ENCODE measurements at regions not wholly inside any gene's neighbourhood (a gene's known extent, or its start where the extent isn't known, plus 50 kb on each side); places are given as distances from the start of the nearest gene placed in this dataset.

DNA sequence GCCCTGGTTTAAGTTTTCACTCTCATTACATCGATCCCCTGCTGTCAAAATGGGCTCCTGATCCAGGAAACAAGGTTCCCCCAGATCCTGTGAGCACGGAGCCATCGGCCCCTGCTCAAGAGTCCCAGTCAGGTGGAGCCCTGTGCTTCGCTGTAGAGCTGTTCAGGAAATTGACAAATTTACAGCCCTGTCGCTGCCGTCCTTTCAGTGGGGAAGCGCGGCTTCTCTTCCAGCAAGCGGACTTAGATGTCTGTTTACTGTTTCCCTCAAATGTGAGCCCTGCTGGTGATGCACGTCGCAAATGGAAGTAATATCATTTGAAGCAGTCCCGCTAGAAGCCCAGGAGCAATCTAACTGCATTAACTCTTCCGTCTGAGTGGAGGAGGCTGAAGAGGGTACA, 760.9 kb upstream of the WWC1 start:
- Histone ChIP-seq H3K4me1 (ENCODE audit: control insufficient read depth in 2 of 2, insufficient read depth in 2 of 2, low read length in 2 of 2) (no peaks in the 10 kb centered on the region), H3K4me3 (ENCODE audit: control extremely low read depth in 1 of 5, extremely low read depth in 1 of 5, insufficient read depth in 1 of 5, low read depth in 2 of 5, low read length in 4 of 5) (no peak overlapping the region), H4K20me1 (ENCODE audit: control insufficient read depth, insufficient read depth, low read length, poor library complexity, severe bottlenecking) (no peaks in the 10 kb centered on the region), H3K79me2 (ENCODE audit: control insufficient read depth, insufficient read depth, low read length) (no peaks in the 10 kb centered on the region), H2AFZ (ENCODE audit: insufficient read depth, low read depth, low read length, poor library complexity, severe bottlenecking) (no peak overlapping the region), H3K9me3 (ENCODE audit: control extremely low read depth in 1 of 3, control insufficient read depth in 2 of 3, insufficient read depth in 1 of 3, low read length in 2 of 3) (no peaks in the 10 kb centered on the region), H3K27ac (ENCODE audit: low read length in 2 of 2) (no peak overlapping the region), H3K9ac (ENCODE audit: low read length) (no peak overlapping the region), H3K4me2 (replicated peaks; ENCODE audit: low read depth, low read length, poor library complexity, severe bottlenecking) (no peak overlapping the region), H3K27me3 (replicated peaks in 1 of 4; ENCODE audit: control extremely low read depth in 1 of 4, control insufficient read depth in 3 of 4, insufficient read depth in 4 of 4, low read length in 3 of 4) (no peaks in the 10 kb centered on the region), H3K36me3 (replicated peaks in 1 of 2; ENCODE audit: control extremely low read depth in 1 of 2, control insufficient read depth in 1 of 2, extremely low read depth in 1 of 2, insufficient read depth in 2 of 2, low read length in 1 of 2) (no peaks in the 10 kb centered on the region)
- Mint-ChIP-seq H3K9me3 (ENCODE audit: insufficient read depth) (peaks cover 3% of the 10 kb centered on the region), H3K4me1 (no peaks in the 10 kb centered on the region), H3K27me3 (no peaks in the 10 kb centered on the region), H3K4me3 (no peak overlapping the region), H3K27ac (no peak overlapping the region)
- intact Hi-C loops (cut with micrococcal nuclease), result no loop called here
- 46% methylated on average over 10 of the region's 13 CpGs for WGBS (ENCODE audit: insufficient coverage)
- TF ChIP-seq, protein P1, sequence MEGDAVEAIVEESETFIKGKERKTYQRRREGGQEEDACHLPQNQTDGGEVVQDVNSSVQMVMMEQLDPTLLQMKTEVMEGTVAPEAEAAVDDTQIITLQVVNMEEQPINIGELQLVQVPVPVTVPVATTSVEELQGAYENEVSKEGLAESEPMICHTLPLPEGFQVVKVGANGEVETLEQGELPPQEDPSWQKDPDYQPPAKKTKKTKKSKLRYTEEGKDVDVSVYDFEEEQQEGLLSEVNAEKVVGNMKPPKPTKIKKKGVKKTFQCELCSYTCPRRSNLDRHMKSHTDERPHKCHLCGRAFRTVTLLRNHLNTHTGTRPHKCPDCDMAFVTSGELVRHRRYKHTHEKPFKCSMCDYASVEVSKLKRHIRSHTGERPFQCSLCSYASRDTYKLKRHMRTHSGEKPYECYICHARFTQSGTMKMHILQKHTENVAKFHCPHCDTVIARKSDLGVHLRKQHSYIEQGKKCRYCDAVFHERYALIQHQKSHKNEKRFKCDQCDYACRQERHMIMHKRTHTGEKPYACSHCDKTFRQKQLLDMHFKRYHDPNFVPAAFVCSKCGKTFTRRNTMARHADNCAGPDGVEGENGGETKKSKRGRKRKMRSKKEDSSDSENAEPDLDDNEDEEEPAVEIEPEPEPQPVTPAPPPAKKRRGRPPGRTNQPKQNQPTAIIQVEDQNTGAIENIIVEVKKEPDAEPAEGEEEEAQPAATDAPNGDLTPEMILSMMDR (IDR thresholded peaks at IDR 0.05), result no peak
- no peak for TF ChIP-seq EZH2 (IDR thresholded peaks at IDR 0.05; ENCODE audit: borderline replicate concordance, insufficient read depth, low read depth, low read length, poor library complexity, severe bottlenecking)
- ATAC-seq (ENCODE audit: low read depth) (no peak), DNase-seq (no peak)
- CTCF ChIA-PET, result no interaction called here
- POLR2A ChIA-PET, result no interaction called here

DNA sequence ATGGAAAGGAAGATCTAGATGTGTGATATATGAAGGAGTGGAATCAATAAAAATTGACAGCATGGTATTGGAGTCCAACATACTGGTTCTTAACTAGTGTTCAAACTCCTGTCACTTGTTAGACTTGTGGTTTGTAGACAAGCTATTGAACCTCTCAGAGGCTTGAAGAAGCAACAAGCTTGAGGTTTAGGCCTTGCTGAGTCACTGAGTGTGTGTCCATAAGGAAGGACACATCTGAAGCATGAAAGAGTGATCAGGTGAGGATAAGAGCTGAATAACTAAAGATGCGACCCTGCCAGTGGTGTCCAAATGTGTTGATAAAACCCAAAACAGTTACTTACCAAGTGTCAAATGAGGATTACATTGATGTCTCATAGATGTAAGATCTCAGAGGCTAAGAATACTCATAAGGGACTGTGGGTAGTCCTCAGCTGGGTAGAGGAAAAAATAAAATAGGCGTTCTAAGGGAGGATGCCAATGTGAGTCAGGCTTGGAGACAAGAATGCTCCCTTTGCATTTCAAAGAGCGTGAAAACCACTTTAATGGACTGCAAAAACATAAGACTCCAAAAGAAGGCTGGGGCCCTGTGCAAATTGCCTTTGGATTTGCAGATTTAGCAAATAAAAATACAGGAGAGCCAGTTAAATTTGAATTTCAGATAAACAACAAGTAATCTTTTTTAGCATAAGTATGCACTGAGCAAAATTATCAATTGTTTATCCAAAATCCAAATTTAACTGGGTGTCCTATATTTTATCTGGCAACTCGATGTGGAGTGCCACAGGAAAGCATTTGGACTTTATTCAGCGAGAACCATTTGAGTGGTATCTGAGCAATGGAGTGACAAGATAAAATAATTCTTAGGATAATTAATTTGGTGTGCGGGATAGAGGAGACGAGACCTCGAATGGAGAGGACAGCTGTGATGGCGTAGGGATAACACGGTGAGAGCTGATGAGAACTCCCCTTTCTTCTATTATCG, 757.3 kb upstream of the WWC1 start:
- H3K27me3 Mint-ChIP-seq, result no peaks in the 10 kb centered on the region
- no peaks in the 10 kb centered on the region for H3K79me2 ChIP-seq (ENCODE audit: control insufficient read depth, insufficient read depth, low read length)
- H3K27ac ChIP-seq (ENCODE audit: low read length in 2 of 2), result no peak overlapping the region
- ATAC-seq (ENCODE audit: low read depth) (no peak), DNase-seq (no peak)
- peaks cover 6% of the 10 kb centered on the region for H3K9me3 Mint-ChIP-seq (ENCODE audit: insufficient read depth)
- H3K27me3 ChIP-seq (replicated peaks in 1 of 4; ENCODE audit: control extremely low read depth in 1 of 4, control insufficient read depth in 3 of 4, insufficient read depth in 4 of 4, low read length in 3 of 4), result no peaks in the 10 kb centered on the region
- POLR2A ChIA-PET, result no interaction called here
- CTCF ChIA-PET, result no interaction called here
- H3K9me3 ChIP-seq (ENCODE audit: control extremely low read depth in 1 of 3, control insufficient read depth in 2 of 3, insufficient read depth in 1 of 3, low read length in 2 of 3), result no peaks in the 10 kb centered on the region
- H3K4me1 Mint-ChIP-seq, result no peaks in the 10 kb centered on the region
- no peak overlapping the region for H2AFZ ChIP-seq (ENCODE audit: insufficient read depth, low read depth, low read length, poor library complexity, severe bottlenecking)
- no peaks in the 10 kb centered on the region for H4K20me1 ChIP-seq (ENCODE audit: control insufficient read depth, insufficient read depth, low read length, poor library complexity, severe bottlenecking)
- H3K9ac ChIP-seq (ENCODE audit: low read length), result no peak overlapping the region
- 86% methylated on average over 7 of the region's 11 CpGs for WGBS (ENCODE audit: insufficient coverage)
- no peaks in the 10 kb centered on the region for H3K4me1 ChIP-seq (ENCODE audit: control insufficient read depth in 2 of 2, insufficient read depth in 2 of 2, low read length in 2 of 2)
- TF ChIP-seq, protein P1 (IDR thresholded peaks at IDR 0.05), result no peak
- TF ChIP-seq EZH2 (IDR thresholded peaks at IDR 0.05; ENCODE audit: borderline replicate concordance, insufficient read depth, low read depth, low read length, poor library complexity, severe bottlenecking), result no peak
- no peaks in the 10 kb centered on the region for H3K36me3 ChIP-seq (replicated peaks in 1 of 2; ENCODE audit: control extremely low read depth in 1 of 2, control insufficient read depth in 1 of 2, extremely low read depth in 1 of 2, insufficient read depth in 2 of 2, low read length in 1 of 2)
- H3K4me2 ChIP-seq (replicated peaks; ENCODE audit: low read depth, low read length, poor library complexity, severe bottlenecking), result no peak overlapping the region
- H3K4me3 Mint-ChIP-seq, result no peak overlapping the region
- no peak overlapping the region for H3K27ac Mint-ChIP-seq
- no peak overlapping the region for H3K4me3 ChIP-seq (ENCODE audit: control extremely low read depth in 1 of 5, extremely low read depth in 1 of 5, insufficient read depth in 1 of 5, low read depth in 2 of 5, low read length in 4 of 5)
- intact Hi-C loops (cut with micrococcal nuclease), result no loop called here
